Transverse colon (tissue), 4 donors: ENCODE measurements at regions not wholly inside any gene's neighbourhood (a gene's known extent, or its start where the extent isn't known, plus 50 kb on each side); places are given as distances from the start of the nearest gene placed in this dataset.

Source experiments
- DNase-seq: peaks from one replicate; pipeline ENCODE4 v3.0.0-alpha.2; 2019
- H3K27ac ChIP-seq, 4 donors: fragments of 200-600 bp; sonication (generic); 2 replicates each; pipeline ENCODE4 v1.5.1; 2016 to 2018; ENCODE audit warnings: inconsistent platforms in 4 of 4
- H3K27me3 ChIP-seq: fragments of 200-600 bp; sonication (generic); 2 replicates; pipeline ENCODE4 v1.5.1; 2017; ENCODE audit warnings: inconsistent platforms
- H3K36me3 ChIP-seq, 4 donors: fragments of 200-600 bp; sonication (generic); 2 replicates each; pipeline ENCODE4 v1.5.1; 2017 to 2019; ENCODE audit warnings: inconsistent platforms in 4 of 4
- H3K4me1 ChIP-seq, 4 donors: fragments of 200-600 bp; sonication (generic); 2 replicates each; pipeline ENCODE4 v1.5.1; 2017 to 2020; ENCODE audit warnings: inconsistent platforms in 4 of 4
- H3K4me3 ChIP-seq, 4 donors: fragments of 200-600 bp; sonication (generic); 1 replicate in 1 of 4; 2 replicates in 3 of 4; pipeline versions ENCODE4 v1.5.1 to v1.6.1; 2017 to 2019; ENCODE audit warnings: inconsistent platforms in 4 of 4
- H3K9me3 ChIP-seq, 2 donors: fragments of 200-600 bp; sonication (generic); 2 replicates each; pipeline ENCODE4 v1.5.1; 2017 to 2019; ENCODE audit warnings: inconsistent platforms in 2 of 2
- CTCF ChIP-seq, 5 experiments: fragments of 200-600 bp in 3 of 5; fragments of 450-650 bp in 2 of 5; sonication (generic) in 3 of 5; IDR thresholded peaks; 1 replicate in 2 of 5; 2 replicates in 3 of 5; pipeline ENCODE4 v1.5.1; 2016 to 2017; ENCODE audit warnings: antibody characterized with exemption in 5 of 5, inconsistent platforms in 3 of 5, mild to moderate bottlenecking in 2 of 5, moderate library complexity in 1 of 5
- EP300 ChIP-seq: sonication (generic); formaldehyde crosslinking; IDR thresholded peaks from one replicate; pipeline ENCODE4 v1.6.1; 2017; ENCODE audit warnings: antibody characterized with exemption, low read depth
- POLR2A ChIP-seq: fragments of 450-650 bp; IDR thresholded peaks from one replicate; pipeline ENCODE4 v1.6.1; 2016; ENCODE audit warnings: antibody characterized with exemption, mild to moderate bottlenecking, moderate library complexity
- POLR2AphosphoS5 ChIP-seq, 3 donors: sonication (generic); formaldehyde crosslinking; IDR thresholded peaks; one replicate each; pipeline ENCODE4 v1.6.1; 2016; ENCODE audit warnings: antibody characterized with exemption in 3 of 3
- WGBS, 2 donors: methylation state at CpG; one replicate each; pipeline ENCODE4 v1.1.5; 2018; ENCODE audit warnings: low coverage in 1 of 2; 5-methylcytosine and 5-hydroxymethylcytosine counted together
- in situ Hi-C, 4 donors: fragments of 200-750 bp; cut with MboI; loops; one replicate each; pipeline versions ENCODE4 v1.15.0 to v1.15.1; 2017; ENCODE audit warnings: low sequenced_read_pairs in 3 of 4, low pct_ligation_motif_present in 1 of 4, low pct_unique_long_range_greater_than_20kb in 1 of 4
- intact Hi-C: fragments of 100-400 bp; cut with DNase I; formaldehyde crosslinking; loops from one replicate; pipeline ENCODE4 v1.15.1; 2023; ENCODE audit warnings: low total_unique reads

GRCh38 chr2:18346874-18347273 is 213.6 kb downstream of the RDH14 start:
- intact Hi-C loops (no loop called here), in situ Hi-C loops (no loop called here)
- Histone ChIP-seq H3K9me3 (no peaks in the 10 kb centered on the region), H3K36me3 (no peaks in the 10 kb centered on the region), H3K4me1 (no peaks in the 10 kb centered on the region), H3K27me3 (no peaks in the 10 kb centered on the region), H3K4me3 (no peak overlapping the region), H3K27ac (no peak overlapping the region)
- WGBS, 2 donors, result 81 to 84% methylated on average over 3 of the region's 3 CpGs
- no peak for DNase-seq
- TF ChIP-seq POLR2AphosphoS5 (IDR thresholded peaks at IDR 0.05), result no peak
- no peak for TF ChIP-seq EP300
- TF ChIP-seq CTCF (IDR thresholded peaks at IDR 0.05), result no peak
- no peak for TF ChIP-seq POLR2A

DNA sequence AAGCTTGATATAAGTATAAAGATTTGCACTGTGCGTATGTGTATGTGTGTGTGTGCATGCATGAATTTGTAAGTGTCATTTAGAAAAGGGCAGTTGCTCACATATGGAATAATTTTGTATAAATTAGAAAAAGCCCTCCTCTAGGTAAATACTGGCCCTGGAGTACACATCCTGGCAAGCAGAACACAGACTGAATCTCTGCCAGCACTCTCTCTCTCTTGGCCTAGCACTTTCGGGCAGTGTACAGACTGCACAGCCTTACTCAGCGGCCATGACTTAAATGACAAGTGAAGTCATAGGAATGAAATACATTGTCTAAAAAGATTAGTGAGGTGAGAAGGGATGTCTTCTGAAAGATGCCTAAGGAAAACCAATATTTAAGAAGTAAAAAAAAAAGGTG is 214.1 kb downstream of the RDH14 start:
- Histone ChIP-seq H3K4me1 (no peaks in the 10 kb centered on the region), H3K36me3 (no peaks in the 10 kb centered on the region), H3K27me3 (no peaks in the 10 kb centered on the region), H3K4me3 (no peak overlapping the region), H3K27ac (no peak overlapping the region), H3K9me3 (no peaks in the 10 kb centered on the region)
- intact Hi-C loops (no loop called here), in situ Hi-C loops (no loop called here)
- TF ChIP-seq POLR2AphosphoS5 (IDR thresholded peaks at IDR 0.05) (no peak), POLR2A (no peak), EP300 (no peak)
- no peak for DNase-seq
- 72 to 84% methylated on average over 3 of the region's 3 CpGs for WGBS, 2 donors

GRCh38 chr2:18345848-18346247 is 214.6 kb downstream of the RDH14 start:
- DNase-seq, result no peak
- Histone ChIP-seq H3K27ac (no peak overlapping the region), H3K27me3 (no peaks in the 10 kb centered on the region), H3K4me1 (no peaks in the 10 kb centered on the region), H3K36me3 (no peaks in the 10 kb centered on the region), H3K4me3 (no peak overlapping the region), H3K9me3 (no peaks in the 10 kb centered on the region)
- no peak for TF ChIP-seq POLR2A
- TF ChIP-seq CTCF (IDR thresholded peaks at IDR 0.05), result no peak
- TF ChIP-seq POLR2AphosphoS5 (IDR thresholded peaks at IDR 0.05), result no peak
- TF ChIP-seq EP300, result no peak
- in situ Hi-C loops (no loop called here), intact Hi-C loops (no loop called here)
- WGBS, 2 donors, result 68 to 75% methylated on average over 2 to 5 of the region's 5 CpGs

DNA sequence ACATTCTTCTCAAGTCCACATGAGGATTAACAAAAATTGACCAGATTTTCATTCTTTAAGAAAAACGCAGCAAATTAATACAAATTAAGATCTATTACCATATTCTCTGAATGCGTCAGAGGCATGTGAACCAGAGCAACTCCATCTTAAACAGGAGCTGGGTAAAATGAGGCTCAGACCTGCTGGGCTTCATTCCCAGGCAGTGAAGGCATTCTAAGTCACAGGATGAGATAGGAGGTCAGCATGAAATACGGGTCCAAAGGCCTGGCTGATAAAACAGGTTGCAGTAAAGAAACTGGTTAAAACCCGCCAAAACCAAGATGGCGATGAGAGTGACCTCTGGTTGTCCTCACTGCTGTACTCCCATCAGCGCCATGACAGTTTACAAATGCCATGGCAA is 217.6 kb downstream of the RDH14 start:
- no peaks in the 10 kb centered on the region for H3K9me3 ChIP-seq
- TF ChIP-seq EP300 (no peak), CTCF (IDR thresholded peaks at IDR 0.05) (no peak), POLR2A (no peak), POLR2AphosphoS5 (IDR thresholded peaks at IDR 0.05) (no peak)
- intact Hi-C loops (no loop called here), in situ Hi-C loops (no loop called here)
- DNase-seq, result no peak
- H3K27me3 ChIP-seq, result no peaks in the 10 kb centered on the region
- no peaks in the 10 kb centered on the region for H3K36me3 ChIP-seq
- H3K27ac ChIP-seq, result no peak overlapping the region
- WGBS, 2 donors, result 83 to 93% methylated on average over 3 to 6 of the region's 6 CpGs
- no peak overlapping the region for H3K4me3 ChIP-seq
- no peaks in the 10 kb centered on the region for H3K4me1 ChIP-seq

DNA sequence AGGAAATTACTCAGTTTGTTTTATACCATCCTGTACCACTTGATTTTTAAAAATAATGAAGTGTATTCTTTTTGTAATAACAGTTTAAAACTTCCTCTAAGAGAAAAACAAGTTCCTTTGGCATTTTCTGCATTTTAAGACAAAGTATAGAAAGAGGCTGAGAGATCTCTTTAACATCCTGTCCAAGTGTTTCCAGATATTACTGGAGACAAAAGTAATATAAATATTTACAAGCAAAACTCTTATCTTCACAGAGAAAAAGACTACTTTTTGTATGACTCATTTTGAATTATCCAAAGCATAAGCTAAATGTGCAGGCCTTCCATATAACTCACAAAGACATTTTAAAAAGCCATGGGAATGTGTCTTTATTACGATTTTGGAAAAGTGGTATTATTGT is 221.1 kb downstream of the RDH14 start:
- in situ Hi-C loops, result no loop called here
- Histone ChIP-seq H3K9me3 (no peaks in the 10 kb centered on the region), H3K4me1 (no peaks in the 10 kb centered on the region), H3K27ac (no peak overlapping the region), H3K27me3 (no peaks in the 10 kb centered on the region), H3K36me3 (no peaks in the 10 kb centered on the region), H3K4me3 (no peak overlapping the region)
- 55 to 61% methylated on average over 1 of the region's 1 CpG for WGBS, 2 donors
- TF ChIP-seq POLR2AphosphoS5 (IDR thresholded peaks at IDR 0.05) (no peak), EP300 (no peak), POLR2A (no peak), CTCF (IDR thresholded peaks at IDR 0.05) (no peak)
- no peak for DNase-seq
- intact Hi-C loops, result no loop called here
